ENCODE measurements at regions not wholly inside any gene's neighbourhood (a gene's known extent, or its start where the extent isn't known, plus 50 kb on each side); places are given as distances from the start of the nearest gene placed in this dataset.

GRCh38 chr3:72698154-72698917 lies 149.9 kb downstream of the SHQ1 start:
- H3K27ac Mint-ChIP-seq, result no peak overlapping the region

GRCh38 chr3:72697717-72698116 lies 150.5 kb downstream of the SHQ1 start:
- peaks cover 0 to 4% of the 10 kb centered on the region in 2 donors for H3K27me3 Mint-ChIP-seq
- ATAC-seq (no peak), DNase-seq (ENCODE audit: low spot score) (no peak)
- H3K27ac Mint-ChIP-seq, result no peak overlapping the region
- no peaks in the 10 kb centered on the region for H3K9me3 Mint-ChIP-seq
- no peak overlapping the region for H3K4me3 Mint-ChIP-seq
- no peaks in the 10 kb centered on the region for H3K36me3 Mint-ChIP-seq
- no peaks in the 10 kb centered on the region for H3K4me1 Mint-ChIP-seq (ENCODE audit: low read depth in 2 of 2)

More at GRCh38 chr3:72698154-72698917, 149.9 kb downstream of the SHQ1 start:
- no peaks in the 10 kb centered on the region for H3K36me3 Mint-ChIP-seq
- H3K4me3 Mint-ChIP-seq, result no peak overlapping the region
- no peak for ATAC-seq
- peaks cover 0 to 4% of the 10 kb centered on the region in 2 donors for H3K27me3 Mint-ChIP-seq
- no peaks in the 10 kb centered on the region for H3K4me1 Mint-ChIP-seq (ENCODE audit: low read depth in 2 of 2)
- DNase-seq (ENCODE audit: low spot score), result no peak
- no peaks in the 10 kb centered on the region for H3K9me3 Mint-ChIP-seq

- Mint-ChIP-seq H3K4me1 (ENCODE audit: low read depth in 2 of 2) (no peaks in the 10 kb centered on the region), H3K27me3 (peaks cover 0 to 4% of the 10 kb centered on the region in 2 donors), H3K27ac (no peak overlapping the region), H3K36me3 (no peaks in the 10 kb centered on the region), H3K4me3 (no peak overlapping the region), H3K9me3 (no peaks in the 10 kb centered on the region)
- no peak for ATAC-seq
- DNase-seq (ENCODE audit: low spot score), result no peak
Measured at GRCh38 chr3:72696815-72697214, 151.4 kb downstream of the SHQ1 start.

GRCh38 chr3:72694398-72694797 lies 153.8 kb downstream of the SHQ1 start:
- DNase-seq (ENCODE audit: low spot score) (no peak), ATAC-seq (peak in 1 of 2 donors; percentile 22)
- no peak overlapping the region for H3K27ac Mint-ChIP-seq
- H3K9me3 Mint-ChIP-seq, result no peaks in the 10 kb centered on the region
- H3K4me3 Mint-ChIP-seq, result no peak overlapping the region
- H3K4me1 Mint-ChIP-seq (ENCODE audit: low read depth in 2 of 2), result no peaks in the 10 kb centered on the region
- H3K27me3 Mint-ChIP-seq, result peaks cover 0 to 4% of the 10 kb centered on the region in 2 donors
- H3K36me3 Mint-ChIP-seq, result no peaks in the 10 kb centered on the region

- no peak for DNase-seq (ENCODE audit: low spot score)
- no peak for ATAC-seq
- Mint-ChIP-seq H3K4me3 (no peak overlapping the region), H3K36me3 (no peaks in the 10 kb centered on the region), H3K27ac (no peak overlapping the region), H3K9me3 (no peaks in the 10 kb centered on the region), H3K27me3 (peaks cover 0 to 2% of the 10 kb centered on the region in 2 donors), H3K4me1 (ENCODE audit: low read depth in 2 of 2) (no peaks in the 10 kb centered on the region)
Measured at GRCh38 chr3:72692990-72693389, 155.3 kb downstream of the SHQ1 start.

GRCh38 chr3:72690629-72691028 lies 157.6 kb downstream of the SHQ1 start:
- H3K4me1 Mint-ChIP-seq (ENCODE audit: low read depth in 2 of 2), result no peaks in the 10 kb centered on the region
- no peaks in the 10 kb centered on the region for H3K9me3 Mint-ChIP-seq
- no peaks in the 10 kb centered on the region for H3K36me3 Mint-ChIP-seq
- H3K4me3 Mint-ChIP-seq, result no peak overlapping the region
- no peak for ATAC-seq
- no peak for DNase-seq (ENCODE audit: low spot score)
- H3K27ac Mint-ChIP-seq, result no peak overlapping the region
- no peaks in the 10 kb centered on the region for H3K27me3 Mint-ChIP-seq

GRCh38 chr3:72682936-72683452 lies 165.3 kb downstream of the SHQ1 start:
- peaks cover 5 to 8% of the 10 kb centered on the region in 2 donors for H3K4me1 Mint-ChIP-seq (ENCODE audit: low read depth in 2 of 2)
- H3K36me3 Mint-ChIP-seq, result no peaks in the 10 kb centered on the region
- H3K27me3 Mint-ChIP-seq, result peaks cover 7 to 9% of the 10 kb centered on the region in 2 donors
- no peak overlapping the region for H3K4me3 Mint-ChIP-seq
- no peak overlapping the region for H3K27ac Mint-ChIP-seq
- no peak for ATAC-seq
- H3K9me3 Mint-ChIP-seq, result peaks cover 2% of the 10 kb centered on the region
- no peak for DNase-seq (ENCODE audit: low spot score)

GRCh38 chr3:72681598-72681997 lies 166.6 kb downstream of the SHQ1 start:
- peaks cover 9 to 19% of the 10 kb centered on the region in 2 donors for H3K27me3 Mint-ChIP-seq
- no peak overlapping the region for H3K27ac Mint-ChIP-seq
- no peaks in the 10 kb centered on the region for H3K36me3 Mint-ChIP-seq
- no peak for ATAC-seq
- no peak for DNase-seq (ENCODE audit: low spot score)
- no peak overlapping the region for H3K4me3 Mint-ChIP-seq
- peaks cover 2% of the 10 kb centered on the region for H3K9me3 Mint-ChIP-seq
- peaks cover 5 to 8% of the 10 kb centered on the region in 2 donors for H3K4me1 Mint-ChIP-seq (ENCODE audit: low read depth in 2 of 2)

GRCh38 chr3:72680766-72681165 lies 167.5 kb downstream of the SHQ1 start:
- peaks cover 9 to 19% of the 10 kb centered on the region in 2 donors for H3K27me3 Mint-ChIP-seq
- peaks cover 2% of the 10 kb centered on the region for H3K9me3 Mint-ChIP-seq
- H3K4me3 Mint-ChIP-seq, result no peak overlapping the region
- peaks cover 5 to 8% of the 10 kb centered on the region in 2 donors for H3K4me1 Mint-ChIP-seq (ENCODE audit: low read depth in 2 of 2)
- no peak overlapping the region for H3K27ac Mint-ChIP-seq
- H3K36me3 Mint-ChIP-seq, result no peaks in the 10 kb centered on the region
- DNase-seq (ENCODE audit: low spot score) (no peak), ATAC-seq (no peak)

GRCh38 chr3:72679540-72680198 lies 168.6 kb downstream of the SHQ1 start:
- H3K36me3 Mint-ChIP-seq, result no peaks in the 10 kb centered on the region

GRCh38 chr3:72678867-72679266 lies 169.4 kb downstream of the SHQ1 start:
- Mint-ChIP-seq H3K4me1 (ENCODE audit: low read depth in 2 of 2) (peaks cover 5 to 8% of the 10 kb centered on the region in 2 donors), H3K4me3 (no peak overlapping the region), H3K27ac (no peak overlapping the region), H3K9me3 (peaks cover 2% of the 10 kb centered on the region), H3K36me3 (no peaks in the 10 kb centered on the region), H3K27me3 (peaks cover 9 to 19% of the 10 kb centered on the region in 2 donors)
- ATAC-seq, result no peak
- no peak for DNase-seq (ENCODE audit: low spot score)

More at GRCh38 chr3:72679540-72680198, 168.6 kb downstream of the SHQ1 start:
- Mint-ChIP-seq H3K9me3 (peaks cover 2% of the 10 kb centered on the region), H3K4me1 (ENCODE audit: low read depth in 2 of 2) (peaks cover 5 to 8% of the 10 kb centered on the region in 2 donors), H3K4me3 (no peak overlapping the region), H3K27me3 (peaks cover 9 to 19% of the 10 kb centered on the region in 2 donors), H3K27ac (no peak overlapping the region)
- ATAC-seq, result no peak
- no peak for DNase-seq (ENCODE audit: low spot score)

GRCh38 chr3:72678380-72678779 lies 169.9 kb downstream of the SHQ1 start:
- ATAC-seq (no peak), DNase-seq (ENCODE audit: low spot score) (no peak)
- H3K36me3 Mint-ChIP-seq, result no peaks in the 10 kb centered on the region
- H3K27ac Mint-ChIP-seq, result no peak overlapping the region
- no peak overlapping the region for H3K4me3 Mint-ChIP-seq
- H3K27me3 Mint-ChIP-seq, result peaks cover 9 to 19% of the 10 kb centered on the region in 2 donors
- H3K9me3 Mint-ChIP-seq, result peaks cover 2% of the 10 kb centered on the region
- peaks cover 5 to 8% of the 10 kb centered on the region in 2 donors for H3K4me1 Mint-ChIP-seq (ENCODE audit: low read depth in 2 of 2)

GRCh38 chr3:72675243-72675642 lies 173.0 kb downstream of the SHQ1 start:
- ATAC-seq, result no peak
- H3K27ac Mint-ChIP-seq, result no peak overlapping the region

More at GRCh38 chr3:72675243-72675642, 173.0 kb downstream of the SHQ1 start:
- H3K9me3 Mint-ChIP-seq, result no peaks in the 10 kb centered on the region
- no peak for DNase-seq (ENCODE audit: low spot score)
- H3K4me1 Mint-ChIP-seq (ENCODE audit: low read depth in 2 of 2), result peaks cover 0 to 1% of the 10 kb centered on the region in 2 donors
- H3K4me3 Mint-ChIP-seq, result no peak overlapping the region
- H3K36me3 Mint-ChIP-seq, result no peaks in the 10 kb centered on the region
- peaks cover 5 to 10% of the 10 kb centered on the region in 2 donors for H3K27me3 Mint-ChIP-seq
